NCI-H2196 treated with DMSO at 0.1 percent for 48 hours (cell line): ENCODE measurements at regions not wholly inside any gene's neighbourhood (a gene's known extent, or its start where the extent isn't known, plus 50 kb on each side); places are given as distances from the start of the nearest gene placed in this dataset.
"Not testable (repeated sequence)": the region's sequence is repeated elsewhere in the genome, so short reads cannot be mapped to it uniquely, and the experiment has no call there.

Source experiments
- DNase-seq: peaks from one replicate; lab custom pipeline; 2025; ENCODE audit not compliant: unreplicated experiment; lab: John Stamatoyannopoulos, UW

- DNase-seq, result no peak
These were observed 87.1 kb upstream of the KCNA1 start for GRCh38 chr12:4822572-4822971.

DNA sequence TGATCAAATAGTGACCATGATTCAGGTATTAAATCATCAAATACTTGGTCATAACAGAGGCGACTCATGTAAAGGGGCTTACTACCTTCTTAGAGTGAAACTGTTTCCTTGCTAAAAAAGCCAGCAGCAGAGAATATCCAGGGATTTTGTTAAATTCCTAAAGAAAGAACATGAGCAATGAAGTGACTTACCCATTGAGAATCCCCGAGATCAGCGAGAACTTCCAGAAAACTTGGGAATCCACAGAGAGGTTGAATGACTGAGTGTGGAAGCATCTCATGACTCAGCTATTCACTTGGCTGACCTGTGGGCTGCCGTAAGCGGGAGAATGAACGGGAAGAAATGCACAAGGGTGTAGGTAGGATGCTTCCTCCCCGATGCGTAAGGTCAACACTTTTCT, 85.3 kb upstream of the KCNA1 start:
- no peak for DNase-seq

- DNase-seq, result no peak
These were observed 84.5 kb upstream of the KCNA1 start for GRCh38 chr12:4825011-4825858.

DNA sequence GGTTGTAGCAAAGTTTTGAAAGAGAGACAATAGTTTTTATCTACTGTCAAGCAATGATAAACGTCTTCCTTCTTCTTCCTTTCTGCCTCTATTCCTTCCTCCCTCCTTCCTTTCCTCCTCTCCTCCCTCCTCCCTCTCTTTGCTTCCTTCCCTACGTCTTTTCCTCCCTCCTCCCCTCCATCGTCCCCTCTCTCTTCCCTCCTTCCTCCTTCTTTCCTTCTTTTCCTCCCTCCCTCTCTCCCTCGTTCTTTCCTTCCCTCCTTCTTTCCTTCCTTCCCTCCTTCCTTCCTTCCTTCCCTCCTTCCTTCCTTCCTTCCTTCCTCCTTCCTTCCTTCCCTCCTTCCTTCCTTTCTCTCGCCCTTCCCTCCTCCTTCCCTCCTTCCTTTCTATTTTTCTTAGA, 82.8 kb upstream of the KCNA1 start:
- no peak for DNase-seq

DNA sequence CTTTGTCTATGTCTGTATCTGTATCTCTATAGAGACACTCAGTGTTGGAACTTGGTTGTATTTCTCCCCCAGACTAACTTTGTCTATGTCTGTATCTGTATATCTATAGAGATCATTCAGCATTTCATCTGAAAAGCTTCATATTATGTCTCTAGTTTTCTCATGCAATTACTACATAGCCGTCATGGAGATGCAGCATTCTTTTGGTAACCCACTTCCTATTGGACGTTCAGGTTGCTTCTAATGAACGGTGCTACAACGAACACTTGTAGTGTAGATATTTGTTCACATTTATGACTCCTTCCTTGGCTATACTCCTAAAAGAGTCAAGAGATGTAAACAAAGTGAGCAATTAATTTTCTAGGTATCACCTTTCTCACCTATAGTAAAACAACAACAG, 81.5 kb upstream of the KCNA1 start:
- no peak for DNase-seq

DNA sequence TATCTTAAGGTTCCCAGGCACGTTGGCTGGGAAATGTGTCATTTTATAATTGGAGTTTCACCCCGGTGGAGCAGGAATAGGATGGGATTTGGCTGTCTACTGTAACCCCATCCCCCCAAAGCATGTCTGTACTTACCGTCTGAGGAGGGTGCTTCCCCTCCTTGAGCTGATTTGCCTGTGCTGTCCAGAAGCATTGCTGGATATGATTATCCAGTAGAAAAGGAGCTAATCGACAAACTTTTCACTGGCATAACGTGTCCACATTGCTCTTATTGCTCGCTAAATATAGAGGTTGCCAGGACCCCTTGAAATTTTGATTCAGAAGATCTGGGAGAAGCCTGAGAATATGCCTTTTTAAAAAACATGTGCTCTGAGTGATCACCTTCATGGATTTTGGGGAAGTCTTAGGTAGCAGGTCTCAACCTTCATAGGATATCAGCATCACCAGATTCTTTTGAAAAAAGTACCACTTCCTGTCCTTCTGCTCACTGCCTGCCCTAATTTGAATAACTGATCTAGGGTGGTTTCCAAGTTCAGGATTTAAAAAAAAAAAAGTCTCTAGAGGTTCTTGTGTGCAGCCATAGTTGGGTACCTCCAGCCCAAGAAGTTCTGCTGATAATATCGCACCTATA, 80.4 kb upstream of the KCNA1 start:
- DNase-seq, result no peak

DNA sequence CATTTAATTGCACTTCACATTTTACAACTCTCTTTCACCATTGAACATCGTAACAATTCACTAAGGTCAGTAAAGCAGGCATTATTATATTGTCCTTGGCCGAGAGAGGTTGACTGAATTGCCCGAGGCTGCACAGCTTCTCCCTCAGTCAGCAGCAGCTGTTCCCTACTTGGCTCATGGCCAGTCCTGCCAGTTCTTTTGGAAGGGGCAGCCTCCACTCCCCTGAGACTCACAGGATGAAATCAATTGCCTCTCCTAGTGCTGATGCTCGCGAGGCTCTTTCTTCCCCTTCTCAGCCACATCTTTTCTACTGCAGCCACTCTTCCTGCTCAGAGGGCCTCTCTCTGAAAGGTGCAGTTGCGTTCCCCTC, 79.9 kb upstream of the KCNA1 start:
- DNase-seq, result no peak

GRCh38 chr12:4830556-4831210, 79.0 kb upstream of the KCNA1 start:
- DNase-seq, result no peak

DNA sequence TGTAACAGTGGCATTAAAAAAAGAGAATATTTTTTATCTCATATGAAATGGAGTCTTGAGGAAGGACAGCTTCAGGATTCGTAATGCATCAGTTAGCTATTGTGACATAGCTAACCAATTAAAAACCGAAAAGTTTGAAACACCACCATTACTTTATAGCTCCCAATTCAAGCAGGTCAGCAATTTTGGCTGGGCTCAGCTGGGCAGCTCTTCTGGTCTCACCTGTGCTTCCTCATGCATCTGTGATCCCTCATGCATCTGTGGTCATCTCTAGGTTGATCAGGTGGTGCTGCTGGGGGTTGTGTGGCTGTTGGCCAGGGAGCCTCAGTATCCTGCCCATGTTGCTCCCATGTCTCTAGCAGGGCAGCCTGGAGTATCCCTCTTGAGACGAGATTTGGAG, 76.7 kb upstream of the KCNA1 start:
- no peak for DNase-seq

GRCh38 chr12:4833524-4833923, 76.2 kb upstream of the KCNA1 start:
- no peak for DNase-seq

DNA sequence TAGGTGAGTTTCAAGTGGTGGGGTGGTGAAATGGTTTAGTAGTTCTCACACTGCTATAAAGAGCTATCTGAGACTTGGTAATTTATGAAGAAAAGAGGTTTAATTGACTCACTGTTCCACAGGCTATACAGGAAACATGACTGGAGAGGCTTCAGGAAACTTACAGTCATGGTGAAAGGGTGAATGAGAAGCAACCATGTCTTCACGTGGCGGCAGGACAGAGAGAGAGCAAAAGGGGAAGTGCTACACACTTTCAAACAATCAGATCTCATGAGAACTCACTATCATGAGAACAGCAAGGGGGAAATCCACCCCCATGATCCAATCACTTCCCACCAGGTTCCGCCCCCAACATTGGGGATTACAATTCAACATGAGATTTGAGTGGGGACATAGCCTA, 67.3 kb upstream of the KCNA1 start:
- DNase-seq, result not testable (repeated sequence)

- no peak for DNase-seq
These were observed 65.8 kb upstream of the KCNA1 start for GRCh38 chr12:4843907-4844306.

- no peak for DNase-seq
These were observed 62.0 kb upstream of the KCNA1 start for GRCh38 chr12:4847713-4848112.

GRCh38 chr12:4849115-4849541, 60.6 kb upstream of the KCNA1 start:
- no peak for DNase-seq

- DNase-seq, result no peak
These were observed 59.8 kb upstream of the KCNA1 start for GRCh38 chr12:4849795-4850345.

DNA sequence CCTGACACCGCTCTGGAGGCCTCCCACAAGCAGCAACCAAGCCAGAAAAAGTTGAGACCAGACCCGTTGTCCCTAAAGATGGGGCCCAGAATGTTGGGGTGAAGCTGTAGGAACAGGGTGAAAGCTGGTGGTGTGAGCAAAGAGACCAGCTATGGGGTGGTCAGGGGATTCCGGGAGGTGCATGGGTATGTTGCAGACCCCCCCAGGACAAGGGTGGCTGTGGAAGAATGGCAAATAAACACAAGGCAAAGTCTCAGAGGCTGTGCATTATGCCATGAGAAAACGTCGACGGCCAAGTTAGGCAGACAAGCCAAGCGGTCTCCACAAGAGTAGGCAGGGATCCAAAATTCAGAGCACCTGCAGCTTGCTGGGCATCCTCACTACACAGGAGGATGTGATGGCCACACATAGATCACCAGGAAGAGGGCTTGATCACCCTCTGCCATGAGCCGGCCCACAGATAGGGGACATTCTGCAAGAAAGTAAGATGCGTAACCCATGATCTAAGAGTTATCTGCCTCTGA, 58.8 kb upstream of the KCNA1 start:
- DNase-seq, result no peak

DNA sequence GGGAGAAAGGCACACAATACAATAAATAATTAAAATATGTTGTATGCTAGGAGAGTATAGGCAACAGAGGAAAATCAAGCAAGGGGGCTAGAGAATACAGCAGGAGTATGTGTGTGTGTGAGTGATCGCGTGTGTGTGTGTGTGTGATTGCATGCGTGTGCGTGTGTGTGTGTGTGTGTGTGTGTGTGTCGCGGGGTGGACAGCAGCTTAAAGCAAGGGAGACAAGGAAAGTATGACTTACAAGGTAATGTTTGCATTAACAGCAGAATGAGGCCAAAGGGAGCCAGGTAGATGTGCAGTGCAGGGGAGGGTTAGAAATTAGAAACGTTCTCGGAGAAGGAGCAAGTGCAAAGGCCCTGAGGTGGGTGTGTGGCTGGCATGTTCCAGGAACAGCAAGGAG, 57.4 kb upstream of the KCNA1 start:
- DNase-seq, result no peak

- DNase-seq, result no peak
These were observed 56.8 kb upstream of the KCNA1 start for GRCh38 chr12:4852911-4853310.

DNA sequence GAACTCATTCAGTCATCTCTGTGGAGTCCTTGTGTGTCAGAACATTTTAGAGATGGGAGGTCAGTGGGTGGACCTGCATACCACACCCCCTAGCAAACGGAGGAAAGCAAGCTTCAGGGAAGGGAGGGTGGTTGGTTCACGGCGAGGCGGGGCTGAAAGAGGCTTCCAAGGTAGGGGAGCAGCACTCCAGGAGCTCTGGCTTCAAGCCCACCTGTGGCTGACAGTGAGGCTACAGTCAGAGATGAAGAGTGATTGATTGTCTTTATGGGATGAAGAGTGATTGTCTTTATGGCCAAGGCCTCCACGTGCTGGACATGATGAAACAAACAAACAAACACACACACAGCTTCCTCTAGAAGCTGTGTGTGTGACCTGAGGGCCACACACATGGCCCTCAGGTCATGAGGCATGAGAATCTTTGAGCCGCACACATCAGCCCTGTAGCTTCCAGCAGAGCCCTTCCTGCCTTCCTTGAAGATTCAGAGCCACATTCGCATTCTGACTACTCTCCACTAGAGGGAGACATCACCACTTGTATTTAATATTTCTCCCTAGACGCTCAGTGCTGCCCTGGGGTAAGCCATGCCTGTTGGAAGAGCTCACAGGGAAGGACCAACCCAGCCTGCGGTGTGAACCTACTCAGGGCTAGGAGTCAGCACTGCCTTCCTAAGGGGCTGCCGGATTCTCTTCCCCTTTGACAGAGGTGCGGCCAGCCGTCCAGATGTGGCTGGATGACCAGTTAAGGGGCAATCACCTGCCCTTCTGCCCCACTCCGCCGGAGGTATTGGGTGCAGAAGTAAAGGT, 54.4 kb upstream of the KCNA1 start:
- DNase-seq, result peak; percentile 32

- no peak for DNase-seq
These were observed 53.1 kb upstream of the KCNA1 start for GRCh38 chr12:4856596-4856995.
